ENCODE measurements at regions not wholly inside any gene's neighbourhood (a gene's known extent, or its start where the extent isn't known, plus 50 kb on each side); places are given as distances from the start of the nearest gene placed in this dataset.

DNA sequence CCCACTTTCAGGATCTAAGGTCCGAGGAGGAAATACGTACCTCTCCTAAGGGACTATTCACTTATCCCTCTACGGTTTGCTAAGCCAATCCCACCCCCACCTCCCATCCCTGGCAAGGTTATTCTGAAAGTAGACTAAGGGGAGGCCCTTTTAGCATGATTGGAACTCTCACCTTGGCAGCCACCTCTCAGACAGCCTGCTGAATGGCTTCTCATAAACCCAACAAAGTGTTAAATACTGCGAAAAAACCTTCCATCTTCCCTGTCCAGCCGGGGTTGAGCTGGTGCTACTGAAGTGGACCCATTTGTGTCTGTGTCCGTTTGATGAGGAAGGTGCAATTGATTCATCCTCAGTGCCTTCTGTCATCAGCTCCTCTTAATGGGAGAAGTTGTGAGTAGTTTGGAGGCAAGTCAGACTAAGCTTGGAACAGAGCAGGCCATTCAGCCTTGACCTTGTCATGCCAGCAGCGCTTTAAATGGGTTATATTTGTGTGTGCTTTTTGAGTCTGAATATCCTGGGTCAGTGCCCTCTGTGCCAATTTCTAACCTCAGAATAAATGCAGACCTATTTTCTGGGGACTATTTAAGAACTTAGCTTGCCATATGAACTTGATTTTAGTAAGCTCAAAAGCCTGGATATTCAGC is 476.3 kb upstream of the ZNF608 start:
- DNase-seq (ENCODE audit: low read depth), result no peak
- TF ChIP-seq, protein P1, sequence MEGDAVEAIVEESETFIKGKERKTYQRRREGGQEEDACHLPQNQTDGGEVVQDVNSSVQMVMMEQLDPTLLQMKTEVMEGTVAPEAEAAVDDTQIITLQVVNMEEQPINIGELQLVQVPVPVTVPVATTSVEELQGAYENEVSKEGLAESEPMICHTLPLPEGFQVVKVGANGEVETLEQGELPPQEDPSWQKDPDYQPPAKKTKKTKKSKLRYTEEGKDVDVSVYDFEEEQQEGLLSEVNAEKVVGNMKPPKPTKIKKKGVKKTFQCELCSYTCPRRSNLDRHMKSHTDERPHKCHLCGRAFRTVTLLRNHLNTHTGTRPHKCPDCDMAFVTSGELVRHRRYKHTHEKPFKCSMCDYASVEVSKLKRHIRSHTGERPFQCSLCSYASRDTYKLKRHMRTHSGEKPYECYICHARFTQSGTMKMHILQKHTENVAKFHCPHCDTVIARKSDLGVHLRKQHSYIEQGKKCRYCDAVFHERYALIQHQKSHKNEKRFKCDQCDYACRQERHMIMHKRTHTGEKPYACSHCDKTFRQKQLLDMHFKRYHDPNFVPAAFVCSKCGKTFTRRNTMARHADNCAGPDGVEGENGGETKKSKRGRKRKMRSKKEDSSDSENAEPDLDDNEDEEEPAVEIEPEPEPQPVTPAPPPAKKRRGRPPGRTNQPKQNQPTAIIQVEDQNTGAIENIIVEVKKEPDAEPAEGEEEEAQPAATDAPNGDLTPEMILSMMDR (IDR thresholded peaks at IDR 0.05; ENCODE audit: insufficient read depth, low read length), result no peak
- no peak overlapping the region for H3K4me3 ChIP-seq (ENCODE audit: low read depth, low read length)

DNA sequence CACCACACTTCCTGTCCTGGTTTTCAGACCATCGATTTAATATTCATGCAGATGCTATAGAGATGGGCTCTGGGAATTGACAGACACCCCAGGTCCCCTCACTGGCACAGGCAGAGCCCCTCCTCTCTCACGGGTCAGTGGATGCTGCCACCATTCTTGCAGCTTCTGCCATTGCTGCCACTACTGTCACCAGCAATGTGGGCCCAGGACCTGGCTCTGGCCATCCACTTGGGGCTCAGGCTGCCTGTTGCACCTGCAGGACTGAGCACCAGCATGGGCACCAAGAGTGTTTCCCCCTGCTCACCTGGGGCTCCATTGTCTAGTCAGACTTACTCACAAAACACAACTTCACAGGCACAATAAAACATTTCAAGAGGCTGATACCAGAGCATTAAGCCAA is 479.0 kb upstream of the ZNF608 start:
- TF ChIP-seq, protein P1 (IDR thresholded peaks at IDR 0.05; ENCODE audit: insufficient read depth, low read length), result no peak
- no peak for DNase-seq (ENCODE audit: low read depth)
- no peak overlapping the region for H3K4me3 ChIP-seq (ENCODE audit: low read depth, low read length)

DNA sequence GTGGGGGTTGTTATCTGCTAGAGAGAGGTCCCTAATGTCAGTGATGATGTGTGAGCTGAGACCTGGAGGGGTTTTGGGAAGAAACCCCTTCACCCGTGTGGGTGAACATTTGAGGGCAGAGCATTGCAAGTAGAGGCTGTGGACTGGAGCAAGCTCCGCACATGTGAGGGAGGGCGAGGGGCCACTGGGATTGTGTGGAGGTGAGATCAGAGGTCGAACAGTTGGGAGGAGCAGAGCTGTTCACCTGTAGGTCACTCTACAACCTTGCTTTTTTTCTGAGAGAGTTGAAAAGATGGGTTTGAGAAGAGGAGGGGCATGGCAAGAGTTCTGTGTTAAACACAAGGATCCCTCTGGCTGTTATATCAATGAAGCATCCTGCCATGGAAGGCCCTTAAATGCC is 480.4 kb upstream of the ZNF608 start:
- DNase-seq (ENCODE audit: low read depth), result no peak
- H3K4me3 ChIP-seq (ENCODE audit: low read depth, low read length), result no peak overlapping the region
- TF ChIP-seq, protein P1 (IDR thresholded peaks at IDR 0.05; ENCODE audit: insufficient read depth, low read length), result no peak

DNA sequence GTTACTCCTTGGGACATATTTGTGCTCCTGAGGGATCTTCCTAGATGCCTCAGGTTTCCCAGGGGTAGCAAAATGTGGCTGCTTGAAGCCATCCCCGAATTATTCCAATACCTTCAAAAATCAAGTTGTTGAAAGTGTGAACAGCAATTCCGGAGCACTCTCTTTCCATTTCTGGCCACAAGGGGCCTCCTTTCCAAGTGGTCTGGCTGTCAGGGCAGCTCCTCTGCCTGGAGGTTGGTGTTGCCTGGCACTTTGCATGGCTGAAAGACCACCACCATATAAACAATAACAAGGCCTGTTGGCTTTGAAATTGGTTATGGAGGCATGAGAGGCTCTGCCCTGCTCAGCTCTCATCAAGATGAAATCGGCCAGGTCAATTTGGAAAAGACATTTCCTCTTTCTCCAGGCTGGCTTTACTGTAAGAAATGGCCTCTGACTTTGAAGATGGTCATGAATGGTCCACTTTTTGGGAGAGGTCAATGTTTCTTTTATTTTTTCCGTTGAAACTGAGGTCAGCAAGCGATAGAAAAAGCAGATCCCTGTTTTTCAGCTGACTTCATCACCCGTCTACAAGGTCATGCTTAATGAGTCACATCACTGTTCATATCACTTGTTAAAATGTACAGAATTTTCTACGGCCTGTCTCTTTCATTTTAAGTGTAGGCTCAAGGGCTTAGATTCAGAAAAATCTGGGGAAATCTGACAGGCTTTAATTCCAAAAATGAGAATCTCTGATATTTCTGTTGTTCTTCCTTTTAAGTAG is 481.1 kb upstream of the ZNF608 start:
- peak; percentile 15 for DNase-seq (ENCODE audit: low read depth)
- TF ChIP-seq, protein P1 (IDR thresholded peaks at IDR 0.05; ENCODE audit: insufficient read depth, low read length), result peak; percentile 32
- no peak overlapping the region for H3K4me3 ChIP-seq (ENCODE audit: low read depth, low read length)

DNA sequence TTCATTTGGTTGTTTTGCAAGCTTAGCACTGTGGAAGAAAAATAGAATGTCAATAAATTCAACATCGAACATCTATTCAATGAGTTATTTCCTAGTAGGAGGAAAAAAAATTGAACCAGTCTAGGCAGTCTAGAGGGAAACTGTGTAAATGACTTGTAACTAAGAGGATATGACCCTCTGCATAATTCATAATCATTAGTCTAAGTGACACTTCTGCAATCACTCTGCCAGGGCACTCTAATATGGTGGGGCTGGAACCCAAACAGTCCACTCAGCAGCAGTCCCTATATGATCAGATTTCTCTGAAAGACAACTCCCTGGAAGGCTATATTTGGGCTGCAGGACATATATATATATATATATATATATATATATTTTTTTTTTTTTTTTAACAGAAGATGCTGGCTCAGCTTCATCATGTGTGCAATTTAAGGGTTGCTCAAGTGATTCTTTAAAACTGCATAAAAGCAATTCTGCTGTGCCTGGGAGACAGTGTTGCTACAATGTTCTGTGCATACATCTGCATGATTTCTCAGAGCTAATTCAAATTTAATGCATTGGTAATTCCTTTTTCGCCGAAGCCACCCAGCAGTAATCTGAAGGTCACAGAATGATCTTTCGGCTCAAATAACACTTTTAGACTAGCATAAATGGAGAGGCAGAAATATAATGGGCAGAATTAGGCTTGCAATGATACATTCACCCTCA is 482.1 kb upstream of the ZNF608 start:
- TF ChIP-seq, protein P1 (IDR thresholded peaks at IDR 0.05; ENCODE audit: insufficient read depth, low read length), result no peak
- no peak for DNase-seq (ENCODE audit: low read depth)
- no peak overlapping the region for H3K4me3 ChIP-seq (ENCODE audit: low read depth, low read length)

DNA sequence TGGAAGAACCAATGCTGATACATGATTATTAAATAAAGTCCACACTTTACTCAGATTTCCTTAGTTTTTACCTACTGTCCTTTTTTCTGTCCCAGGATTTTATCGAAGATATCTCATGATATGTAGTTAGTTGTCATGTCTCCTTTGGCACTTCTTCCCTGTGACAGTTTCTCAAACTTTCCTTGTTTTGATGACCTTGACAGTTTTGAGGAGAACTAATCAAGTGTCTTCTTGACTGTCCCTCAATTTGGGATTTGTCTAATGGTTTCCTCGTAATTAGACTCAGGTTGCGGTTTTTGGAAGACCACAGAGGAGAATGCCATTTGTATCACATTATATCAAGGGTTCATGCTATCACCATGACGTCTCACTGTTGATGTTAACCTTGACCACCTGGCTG is 483.1 kb upstream of the ZNF608 start:
- TF ChIP-seq, protein P1 (IDR thresholded peaks at IDR 0.05; ENCODE audit: insufficient read depth, low read length), result no peak
- DNase-seq (ENCODE audit: low read depth), result no peak
- no peak overlapping the region for H3K4me3 ChIP-seq (ENCODE audit: low read depth, low read length)
